Prostate gland (tissue), 2 donors: ENCODE measurements at regions not wholly inside any gene's neighbourhood (a gene's known extent, or its start where the extent isn't known, plus 50 kb on each side); places are given as distances from the start of the nearest gene placed in this dataset.

ENCODE experiments used
- DNase-seq: peaks from one replicate; pipeline ENCODE4 v3.0.0-alpha.2; 2019; ENCODE audit warnings: low spot score
- H3K27ac ChIP-seq, 2 donors: fragments of 200-600 bp; sonication (generic); 2 replicates each; pipeline ENCODE4 v1.5.1; 2017 to 2019
- H3K27me3 ChIP-seq: fragments of 200-600 bp; sonication (generic); replicated peaks from 2 replicates; pipeline ENCODE4 v1.5.1; 2019; ENCODE audit not compliant: insufficient read depth
- H3K36me3 ChIP-seq, 2 donors: fragments of 200-600 bp; sonication (generic); 1 replicate in 1 of 2; 2 replicates in 1 of 2; pipeline versions ENCODE4 v1.5.1 to v1.8.1; 2017 to 2019
- H3K4me1 ChIP-seq: fragments of 200-600 bp; sonication (generic); replicated peaks from 2 replicates; pipeline ENCODE4 v1.5.1; 2019
- H3K4me3 ChIP-seq, 2 donors: fragments of 200-600 bp; sonication (generic); 2 replicates each; pipeline ENCODE4 v1.5.1; 2017 to 2019
- H3K9me3 ChIP-seq: fragments of 200-600 bp; sonication (generic); 2 replicates; pipeline ENCODE4 v1.5.1; 2017
- CTCF ChIP-seq, 4 experiments: fragments of 200-600 bp in 2 of 4; fragments of 450-650 bp in 2 of 4; sonication (generic) in 2 of 4; IDR thresholded peaks; 1 replicate in 3 of 4; 2 replicates in 1 of 4; pipeline ENCODE4 v1.5.1; 2016 to 2019; ENCODE audit warnings: antibody characterized with exemption in 4 of 4, mild to moderate bottlenecking in 2 of 4, moderate library complexity in 2 of 4
- POLR2A ChIP-seq: fragments of 450-650 bp; IDR thresholded peaks from one replicate; pipeline ENCODE4 v1.6.1; 2016; ENCODE audit warnings: antibody characterized with exemption, mild to moderate bottlenecking
- POLR2AphosphoS5 ChIP-seq: sonication (generic); formaldehyde crosslinking; IDR thresholded peaks from one replicate; pipeline ENCODE4 v1.6.1; 2017; ENCODE audit warnings: antibody characterized with exemption
- WGBS: methylation state at CpG from one replicate; pipeline ENCODE4 v1.1.5; 2018; 5-methylcytosine and 5-hydroxymethylcytosine counted together
- intact Hi-C: fragments of 100-400 bp; cut with DNase I; formaldehyde crosslinking; loops from one replicate; pipeline ENCODE4 v1.14.2; 2022

- Histone ChIP-seq H3K9me3 (no peaks in the 10 kb centered on the region), H3K27ac (no peak overlapping the region), H3K27me3 (no peaks in the 10 kb centered on the region), H3K4me1 (no peaks in the 10 kb centered on the region), H3K36me3 (no peaks in the 10 kb centered on the region), H3K4me3 (no peak overlapping the region)
- no peak for TF ChIP-seq CTCF (IDR thresholded peaks at IDR 0.05)
- no peak for TF ChIP-seq POLR2AphosphoS5
- TF ChIP-seq POLR2A = no peak
- WGBS = 74% methylated on average over 4 of the region's 4 CpGs
- DNase-seq = no peak
- intact Hi-C loops = no loop called here
Observed at GRCh38 chr2:122319539-122320132, 564.2 kb downstream of the TSN start.

- intact Hi-C loops = no loop called here
- no peak overlapping the region for H3K4me3 ChIP-seq
- DNase-seq = no peak
- no peaks in the 10 kb centered on the region for H3K27me3 ChIP-seq
- no peaks in the 10 kb centered on the region for H3K9me3 ChIP-seq
- no peaks in the 10 kb centered on the region for H3K36me3 ChIP-seq
- no peak overlapping the region for H3K27ac ChIP-seq
- no peak for TF ChIP-seq CTCF (IDR thresholded peaks at IDR 0.05)
- TF ChIP-seq POLR2AphosphoS5 = no peak
- TF ChIP-seq POLR2A = no peak
- H3K4me1 ChIP-seq = no peaks in the 10 kb centered on the region
- WGBS = 64% methylated on average over 3 of the region's 3 CpGs
Observed at GRCh38 chr2:122322815-122323214, 567.4 kb downstream of the TSN start.

GRCh38 chr2:122323927-122324326 lies 568.5 kb downstream of the TSN start:
- TF ChIP-seq POLR2A (no peak), POLR2AphosphoS5 (no peak), CTCF (IDR thresholded peaks at IDR 0.05) (no peak)
- Histone ChIP-seq H3K4me3 (no peak overlapping the region), H3K36me3 (no peaks in the 10 kb centered on the region), H3K27me3 (no peaks in the 10 kb centered on the region), H3K4me1 (no peaks in the 10 kb centered on the region), H3K27ac (no peak overlapping the region), H3K9me3 (no peaks in the 10 kb centered on the region)
- WGBS = 88% methylated on average over 6 of the region's 6 CpGs
- intact Hi-C loops = no loop called here
- DNase-seq = no peak

GRCh38 chr2:122326471-122326870 lies 571.0 kb downstream of the TSN start:
- WGBS = 51% methylated on average over 3 of the region's 3 CpGs
- H3K9me3 ChIP-seq = no peaks in the 10 kb centered on the region
- intact Hi-C loops = no loop called here
- H3K36me3 ChIP-seq = no peaks in the 10 kb centered on the region
- no peak for DNase-seq
- no peaks in the 10 kb centered on the region for H3K27me3 ChIP-seq
- H3K27ac ChIP-seq = no peak overlapping the region
- TF ChIP-seq POLR2AphosphoS5 (no peak), POLR2A (no peak), CTCF (IDR thresholded peaks at IDR 0.05) (no peak)
- H3K4me3 ChIP-seq = no peak overlapping the region
- no peaks in the 10 kb centered on the region for H3K4me1 ChIP-seq

GRCh38 chr2:122328816-122329215 lies 573.4 kb downstream of the TSN start:
- intact Hi-C loops = no loop called here
- WGBS = 76% methylated on average over 4 of the region's 4 CpGs
- TF ChIP-seq POLR2A (no peak), POLR2AphosphoS5 (no peak), CTCF (IDR thresholded peaks at IDR 0.05) (no peak)

More at GRCh38 chr2:122328816-122329215, 573.4 kb downstream of the TSN start:
- Histone ChIP-seq H3K27me3 (no peaks in the 10 kb centered on the region), H3K36me3 (no peaks in the 10 kb centered on the region), H3K4me3 (no peak overlapping the region), H3K27ac (no peak overlapping the region), H3K4me1 (no peaks in the 10 kb centered on the region), H3K9me3 (no peaks in the 10 kb centered on the region)
- no peak for DNase-seq
